GM12878 (cell line): ENCODE measurements at regions not wholly inside any gene's neighbourhood (a gene's known extent, or its start where the extent isn't known, plus 50 kb on each side); places are given as distances from the start of the nearest gene placed in this dataset.

Experiments
- ATAC-seq: fragments of 200-7000 bp; cut with Tn5 transposase; 3 replicates; pipeline ENCODE4 v1.9.1; 2020; ENCODE audit warnings: mild to moderate bottlenecking, moderate library complexity
- BruUV-seq: library from RNA; stranded (reverse); fragments of 400-500 nt; replicated peaks from 2 replicates; lab custom pipeline; 2021; lab: Mats Ljungman, UMichigan
- CTCF ChIA-PET: fragments of 300-600 bp; sonication (Branson Sonifier 250); formaldehyde crosslinking; extraction: SDS; loops from one replicate; lab custom pipeline; 2021; ENCODE audit warnings: inconsistent platforms; lab: Yijun Ruan, JAX
- POLR2A ChIA-PET: fragments of 350-600 bp; formaldehyde crosslinking; extraction: SDS; loops from one replicate; lab custom pipeline; 2021; ENCODE audit warnings: inconsistent platforms; lab: Charles Lee
- RAD21 ChIA-PET: fragments of 300-600 bp; sonication (Branson Sonifier 250); formaldehyde crosslinking; loops from one replicate; lab custom pipeline; 2023; ENCODE audit warnings: antibody characterized with exemption; ENCODE audit not compliant: unreplicated experiment; lab: Charles Lee
- SMC1A ChIA-PET: fragments of 300-600 bp; sonication (Branson Sonifier 250); formaldehyde crosslinking; loops from one replicate; lab custom pipeline; 2023; ENCODE audit not compliant: unreplicated experiment, uncharacterized antibody; lab: Charles Lee
- DNase-seq: peaks from one replicate; pipeline ENCODE4 v3.0.0-alpha.2; 2011; ENCODE audit warnings: low read depth, low spot score
- FAIRE-seq: peaks from 3 replicates; lab custom pipeline; 2011; peaks lifted over from hg19 to GRCh38; lab: Jason Lieb, UNC
- H2AFZ ChIP-seq: 2 replicates; pipeline ENCODE4 v1.6.0; 2011; ENCODE audit warnings: low read depth, low read length, control low read depth; ENCODE audit not compliant: control insufficient read depth
- H3K27ac ChIP-seq: 2 replicates; pipeline ENCODE4 v1.5.1; 2011; ENCODE audit warnings: control low read depth; ENCODE audit not compliant: control insufficient read depth, insufficient read depth
- H3K27me3 ChIP-seq, 2 experiments: replicated peaks in 1 of 2; 2 replicates each; pipeline versions ENCODE4 v1.6.0 to v1.6.1; 2011; ENCODE audit warnings: low read length in 1 of 2; ENCODE audit not compliant: control insufficient read depth in 2 of 2, insufficient read depth in 2 of 2
- H3K36me3 ChIP-seq, 2 experiments: 2 replicates each; pipeline ENCODE4 v1.5.1; 2011; ENCODE audit warnings: low read length in 1 of 2; ENCODE audit not compliant: control insufficient read depth in 2 of 2, insufficient read depth in 2 of 2
- H3K4me1 ChIP-seq: 2 replicates; pipeline ENCODE4 v1.6.1; 2011; ENCODE audit warnings: mild to moderate bottlenecking, low read length, moderate library complexity, mixed read lengths; ENCODE audit not compliant: control insufficient read depth, insufficient read depth
- H3K4me2 ChIP-seq: 2 replicates; pipeline ENCODE4 v1.6.0; 2011; ENCODE audit warnings: control low read depth; ENCODE audit not compliant: control insufficient read depth, insufficient read depth
- H3K4me3 ChIP-seq: fragments of 200-600 bp; sonication (generic); 2 replicates; pipeline ENCODE4 v1.5.1; 2016
- H3K79me2 ChIP-seq: 2 replicates; pipeline ENCODE4 v1.6.0; 2011; ENCODE audit warnings: low read length; ENCODE audit not compliant: control insufficient read depth, insufficient read depth
- H3K9ac ChIP-seq: 2 replicates; pipeline ENCODE4 v1.8.0; 2011; ENCODE audit warnings: low read length, control low read depth, mixed read lengths; ENCODE audit not compliant: control insufficient read depth, insufficient read depth
- H3K9me3 ChIP-seq: replicated peaks from 3 replicates; pipeline ENCODE4 v1.5.1; 2011; ENCODE audit warnings: mild to moderate bottlenecking, low read length; ENCODE audit not compliant: control insufficient read depth, insufficient read depth
- H4K20me1 ChIP-seq: 2 replicates; pipeline ENCODE4 v1.6.0; 2011; ENCODE audit not compliant: control insufficient read depth, insufficient read depth
- BMI1 ChIP-seq: fragments of 450-650 bp; IDR thresholded peaks from 2 replicates; pipeline ENCODE4 v1.6.1; 2016; ENCODE audit warnings: mild to moderate bottlenecking, moderate library complexity, borderline replicate concordance
- NFIC ChIP-seq: IDR thresholded peaks from 2 replicates; pipeline ENCODE4 v1.6.1; 2012; ENCODE audit warnings: low read depth, mild to moderate bottlenecking, inconsistent platforms, low read length, moderate library complexity
- POLR2A ChIP-seq: IDR thresholded peaks from 2 replicates; pipeline ENCODE4 v1.6.1; 2011; ENCODE audit warnings: low read depth, mild to moderate bottlenecking, low read length
- TAF1 ChIP-seq: IDR thresholded peaks from 2 replicates; pipeline ENCODE4 v1.6.1; 2011; ENCODE audit warnings: mild to moderate bottlenecking, low read depth, low read length, borderline replicate concordance
- ZSCAN29 ChIP-seq: fragments of 450-650 bp; IDR thresholded peaks from 2 replicates; pipeline ENCODE4 v1.6.1; 2017; ENCODE audit warnings: mild to moderate bottlenecking, moderate library complexity
- WGBS: methylation state at CpG from one replicate; pipeline ENCODE4 v1.1.6; 2016; ENCODE audit warnings: low lambda C conversion rate; ENCODE audit not compliant: insufficient replicate concordance, insufficient coverage; ENCODE audit errors: missing lambda C conversion rate; 5-methylcytosine and 5-hydroxymethylcytosine counted together
- in situ Hi-C: fragments of 300-500 bp; cut with MboI; formaldehyde crosslinking; loops from 9 replicates; pipeline ENCODE4 v1.14.3; 2018; ENCODE audit warnings: mixed read lengths
- intact Hi-C: fragments of 100-400 bp; cut with micrococcal nuclease; formaldehyde crosslinking; loops from one replicate; pipeline ENCODE4 v1.14.2; 2022; ENCODE audit not compliant: unreplicated experiment
- TF ChIP-seq, protein P1 (sequence below): IDR thresholded peaks from 2 replicates; pipeline ENCODE4 v1.6.1; 2011; ENCODE audit warnings: borderline replicate concordance, low read depth, mild to moderate bottlenecking, moderate library complexity, mixed read lengths, low read length; ENCODE audit not compliant: insufficient read depth; ENCODE audit errors: extremely low read length
- TF ChIP-seq, protein P2 (sequence below): IDR thresholded peaks from 2 replicates; pipeline ENCODE4 v1.6.1; 2011; ENCODE audit warnings: low read depth, low read length, improper control_type of control experiment, borderline replicate concordance
- TF ChIP-seq, protein P3 (sequence below): fragments of 450-650 bp; IDR thresholded peaks from 2 replicates; pipeline ENCODE4 v1.6.1; 2017; ENCODE audit warnings: antibody characterized with exemption, mild to moderate bottlenecking, moderate library complexity

GRCh38 chrX:16002185-16002584 is 121.2 kb upstream of the GRPR start (continued):
- TF ChIP-seq, protein P1, sequence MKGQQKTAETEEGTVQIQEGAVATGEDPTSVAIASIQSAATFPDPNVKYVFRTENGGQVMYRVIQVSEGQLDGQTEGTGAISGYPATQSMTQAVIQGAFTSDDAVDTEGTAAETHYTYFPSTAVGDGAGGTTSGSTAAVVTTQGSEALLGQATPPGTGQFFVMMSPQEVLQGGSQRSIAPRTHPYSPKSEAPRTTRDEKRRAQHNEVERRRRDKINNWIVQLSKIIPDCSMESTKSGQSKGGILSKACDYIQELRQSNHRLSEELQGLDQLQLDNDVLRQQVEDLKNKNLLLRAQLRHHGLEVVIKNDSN: no peak

DNA sequence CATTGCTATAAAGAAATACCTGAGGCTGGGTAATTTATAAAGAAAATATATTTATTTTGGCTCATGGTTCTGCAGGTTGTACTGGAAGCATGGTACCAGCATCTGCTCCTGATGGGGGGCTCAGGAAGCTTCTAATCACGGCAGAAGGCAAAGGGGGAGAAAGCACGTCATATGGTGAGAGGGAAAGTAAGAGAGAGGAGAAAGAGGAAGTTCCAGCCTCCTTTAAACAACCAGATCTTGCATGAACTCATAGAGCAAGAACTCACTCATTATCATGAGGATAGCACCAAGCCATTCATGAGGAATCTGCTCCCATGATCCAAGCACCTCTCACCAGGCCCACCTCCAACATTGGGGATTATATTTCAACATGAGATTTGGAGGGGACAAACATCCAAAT is 125.0 kb upstream of the GRPR start:
- FAIRE-seq: no peak
- Histone ChIP-seq H3K9me3 (no peaks in the 10 kb centered on the region; the same call in 1 of the 3 replicates), H3K4me2 (no peak overlapping the region), H3K36me3 (no peaks in the 10 kb centered on the region), H3K9ac (no peak overlapping the region), H3K4me3 (no peak overlapping the region), H3K79me2 (no peaks in the 10 kb centered on the region), H2AFZ (no peak overlapping the region), H4K20me1 (no peaks in the 10 kb centered on the region), H3K27me3 (no peaks in the 10 kb centered on the region), H3K4me1 (no peaks in the 10 kb centered on the region), H3K27ac (no peak overlapping the region)
- ChIA-PET POLR2A (no interaction called here), RAD21 (no interaction called here), SMC1A (interaction anchor here (1.5 kb wide), 1 partner anchor 12 kb away, joined by 3 read pairs; no protein-coding TSS in a partner anchor), CTCF (no interaction called here)
- no peak for DNase-seq
- BruUV-seq: no TSS peak
- intact Hi-C loops: no loop called here
- in situ Hi-C loops: no loop called here
- 19% methylated on average over 2 of the region's 2 CpGs for WGBS
- no peak for TF ChIP-seq ZSCAN29
- TF ChIP-seq NFIC: no peak
- TF ChIP-seq, protein P2, sequence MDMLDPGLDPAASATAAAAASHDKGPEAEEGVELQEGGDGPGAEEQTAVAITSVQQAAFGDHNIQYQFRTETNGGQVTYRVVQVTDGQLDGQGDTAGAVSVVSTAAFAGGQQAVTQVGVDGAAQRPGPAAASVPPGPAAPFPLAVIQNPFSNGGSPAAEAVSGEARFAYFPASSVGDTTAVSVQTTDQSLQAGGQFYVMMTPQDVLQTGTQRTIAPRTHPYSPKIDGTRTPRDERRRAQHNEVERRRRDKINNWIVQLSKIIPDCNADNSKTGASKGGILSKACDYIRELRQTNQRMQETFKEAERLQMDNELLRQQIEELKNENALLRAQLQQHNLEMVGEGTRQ: no peak
- TF ChIP-seq TAF1: no peak
- TF ChIP-seq POLR2A: no peak
- TF ChIP-seq, protein P3, sequence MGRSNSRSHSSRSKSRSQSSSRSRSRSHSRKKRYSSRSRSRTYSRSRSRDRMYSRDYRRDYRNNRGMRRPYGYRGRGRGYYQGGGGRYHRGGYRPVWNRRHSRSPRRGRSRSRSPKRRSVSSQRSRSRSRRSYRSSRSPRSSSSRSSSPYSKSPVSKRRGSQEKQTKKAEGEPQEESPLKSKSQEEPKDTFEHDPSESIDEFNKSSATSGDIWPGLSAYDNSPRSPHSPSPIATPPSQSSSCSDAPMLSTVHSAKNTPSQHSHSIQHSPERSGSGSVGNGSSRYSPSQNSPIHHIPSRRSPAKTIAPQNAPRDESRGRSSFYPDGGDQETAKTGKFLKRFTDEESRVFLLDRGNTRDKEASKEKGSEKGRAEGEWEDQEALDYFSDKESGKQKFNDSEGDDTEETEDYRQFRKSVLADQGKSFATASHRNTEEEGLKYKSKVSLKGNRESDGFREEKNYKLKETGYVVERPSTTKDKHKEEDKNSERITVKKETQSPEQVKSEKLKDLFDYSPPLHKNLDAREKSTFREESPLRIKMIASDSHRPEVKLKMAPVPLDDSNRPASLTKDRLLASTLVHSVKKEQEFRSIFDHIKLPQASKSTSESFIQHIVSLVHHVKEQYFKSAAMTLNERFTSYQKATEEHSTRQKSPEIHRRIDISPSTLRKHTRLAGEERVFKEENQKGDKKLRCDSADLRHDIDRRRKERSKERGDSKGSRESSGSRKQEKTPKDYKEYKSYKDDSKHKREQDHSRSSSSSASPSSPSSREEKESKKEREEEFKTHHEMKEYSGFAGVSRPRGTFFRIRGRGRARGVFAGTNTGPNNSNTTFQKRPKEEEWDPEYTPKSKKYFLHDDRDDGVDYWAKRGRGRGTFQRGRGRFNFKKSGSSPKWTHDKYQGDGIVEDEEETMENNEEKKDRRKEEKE: no peak
- TF ChIP-seq BMI1: no peak
- ATAC-seq: no peak
